Panc1 (cell line): ENCODE measurements at regions not wholly inside any gene's neighbourhood (a gene's known extent, or its start where the extent isn't known, plus 50 kb on each side); places are given as distances from the start of the nearest gene placed in this dataset.

Experiments used
- ATAC-seq: fragments of 200-7000 bp; cut with Tn5 transposase; 2 replicates; pipeline ENCODE4 v1.9.1; 2020; ENCODE audit warnings: mild to moderate bottlenecking, moderate library complexity
- BruUV-seq: library from RNA; stranded (reverse); fragments of 400-500 nt; replicated peaks from 2 replicates; lab custom pipeline; 2021; lab: Mats Ljungman, UMichigan
- CTCF ChIA-PET: fragments of 300-600 bp; sonication (Branson Sonifier 250); formaldehyde crosslinking; loops from one replicate; lab custom pipeline; 2022; ENCODE audit warnings: antibody characterized with exemption; lab: Charles Lee
- POLR2A ChIA-PET: fragments of 300-600 bp; sonication (Branson Sonifier 250); formaldehyde crosslinking; loops from one replicate; lab custom pipeline; 2022; ENCODE audit warnings: antibody characterized with exemption; lab: Charles Lee
- DNase-seq: peaks from one replicate; pipeline ENCODE4 v3.0.0-alpha.2; 2010; ENCODE audit warnings: low read depth, low spot score
- H3K27ac ChIP-seq: 2 replicates; pipeline ENCODE4 v1.5.1; 2011; ENCODE audit warnings: mild to moderate bottlenecking, low read length, inconsistent platforms
- H3K27me3 ChIP-seq: fragments of 200-500 bp; sonication (Bioruptor generic); 2 replicates; pipeline ENCODE4 v1.6.0; 2014; ENCODE audit warnings: low read length, inconsistent platforms; ENCODE audit not compliant: control insufficient read depth, insufficient read depth
- H3K36me3 ChIP-seq: fragments of 200-500 bp; sonication (Bioruptor generic); 2 replicates; pipeline ENCODE4 v1.5.1; 2014; ENCODE audit warnings: inconsistent platforms, mild to moderate bottlenecking, low read length, moderate library complexity; ENCODE audit not compliant: control insufficient read depth, insufficient read depth
- H3K4me1 ChIP-seq: 2 replicates; pipeline ENCODE4 v1.5.1; 2011; ENCODE audit warnings: inconsistent platforms, mild to moderate bottlenecking, low read length, moderate library complexity; ENCODE audit not compliant: control insufficient read depth, insufficient read depth
- H3K4me3 ChIP-seq, 2 experiments: 2 replicates each; pipeline ENCODE4 v1.5.1; 2011 to 2012; ENCODE audit warnings: low read depth in 2 of 2, low read length in 2 of 2, mild to moderate bottlenecking in 2 of 2, inconsistent platforms in 1 of 2, moderate library complexity in 1 of 2
- H3K9me3 ChIP-seq: fragments of 200-500 bp; sonication (Bioruptor generic); 2 replicates; pipeline ENCODE4 v1.5.1; 2014; ENCODE audit warnings: low read depth, mild to moderate bottlenecking, inconsistent platforms, low read length, moderate library complexity; ENCODE audit not compliant: control insufficient read depth, insufficient read depth
- CTCF ChIP-seq: fragments of 450-650 bp; IDR thresholded peaks from 2 replicates; pipeline ENCODE4 v1.5.1; 2017; ENCODE audit warnings: mild to moderate bottlenecking
- POLR2AphosphoS5 ChIP-seq: IDR thresholded peaks from 2 replicates; pipeline ENCODE4 v1.6.1; 2012; ENCODE audit warnings: mild to moderate bottlenecking, low read depth, low read length, moderate library complexity
- REST ChIP-seq, 2 experiments: IDR thresholded peaks; 2 replicates each; pipeline ENCODE4 v1.6.1; 2011 to 2012; ENCODE audit warnings: low read depth in 2 of 2, control low read depth in 1 of 2, low read length in 1 of 2, mild to moderate bottlenecking in 1 of 2, moderate library complexity in 1 of 2; ENCODE audit not compliant: insufficient read depth in 1 of 2
- SIN3A ChIP-seq: IDR thresholded peaks from 2 replicates; pipeline ENCODE4 v1.6.1; 2012; ENCODE audit warnings: low read depth, mild to moderate bottlenecking, low read length, moderate library complexity, borderline replicate concordance; ENCODE audit not compliant: insufficient read depth
- TCF7L2 ChIP-seq: IDR thresholded peaks from 2 replicates; pipeline ENCODE4 v1.6.1; 2011; ENCODE audit warnings: mild to moderate bottlenecking, low read depth, low read length, inconsistent platforms
- in situ Hi-C: cut with HindIII; loops from 2 replicates; pipeline ENCODE4 v1.10.0; 2016; ENCODE audit warnings: low sequenced_read_pairs, low pct_unique_long_range_greater_than_20kb
- intact Hi-C: fragments of 100-400 bp; cut with micrococcal nuclease; formaldehyde crosslinking; loops from one replicate; pipeline ENCODE4 v1.10.0; 2022; ENCODE audit not compliant: unreplicated experiment

- Histone ChIP-seq H3K9me3 (no peaks in the 10 kb centered on the region), H3K4me1 (no peaks in the 10 kb centered on the region), H3K36me3 (no peaks in the 10 kb centered on the region; the same call in 1 of the 2 replicates), H3K27me3 (no peaks in the 10 kb centered on the region), H3K27ac (no peak overlapping the region), H3K4me3 (no peak overlapping the region)
- ChIA-PET CTCF (no interaction called here), POLR2A (no interaction called here)
- BruUV-seq, result no TSS peak
- ATAC-seq, result no peak
- intact Hi-C loops, result no loop called here
- TF ChIP-seq REST (IDR thresholded peaks at IDR 0.05; ENCODE audit: insufficient read depth in 1 of 2, low read depth in 2 of 2, low read length in 1 of 2), result no peak
- no peak for TF ChIP-seq SIN3A
- no peak for TF ChIP-seq TCF7L2
- TF ChIP-seq POLR2AphosphoS5, result no peak
- no peak for TF ChIP-seq CTCF
- DNase-seq, result no peak
- in situ Hi-C loops, result no loop called here
These were observed 160.4 kb downstream of the PCDH20 start for GRCh38 chr13:61255040-61255796.

GRCh38 chr13:61253105-61253877 lies 162.4 kb downstream of the PCDH20 start:
- Histone ChIP-seq H3K27ac (no peak overlapping the region), H3K36me3 (no peaks in the 10 kb centered on the region), H3K9me3 (no peaks in the 10 kb centered on the region), H3K27me3 (no peaks in the 10 kb centered on the region), H3K4me1 (no peaks in the 10 kb centered on the region), H3K4me3 (no peak overlapping the region)
- ChIA-PET CTCF (no interaction called here), POLR2A (no interaction called here)
- in situ Hi-C loops, result no loop called here
- intact Hi-C loops, result no loop called here
- no TSS peak for BruUV-seq
- ATAC-seq, result no peak
- DNase-seq, result no peak
- TF ChIP-seq CTCF, result no peak
- TF ChIP-seq TCF7L2, result no peak
- TF ChIP-seq REST (IDR thresholded peaks at IDR 0.05; ENCODE audit: insufficient read depth in 1 of 2, low read depth in 2 of 2, low read length in 1 of 2), result no peak
- no peak for TF ChIP-seq SIN3A
- TF ChIP-seq POLR2AphosphoS5, result no peak
